ENCODE measurements at regions not wholly inside any gene's neighbourhood (a gene's known extent, or its start where the extent isn't known, plus 50 kb on each side); places are given as distances from the start of the nearest gene placed in this dataset.

DNA sequence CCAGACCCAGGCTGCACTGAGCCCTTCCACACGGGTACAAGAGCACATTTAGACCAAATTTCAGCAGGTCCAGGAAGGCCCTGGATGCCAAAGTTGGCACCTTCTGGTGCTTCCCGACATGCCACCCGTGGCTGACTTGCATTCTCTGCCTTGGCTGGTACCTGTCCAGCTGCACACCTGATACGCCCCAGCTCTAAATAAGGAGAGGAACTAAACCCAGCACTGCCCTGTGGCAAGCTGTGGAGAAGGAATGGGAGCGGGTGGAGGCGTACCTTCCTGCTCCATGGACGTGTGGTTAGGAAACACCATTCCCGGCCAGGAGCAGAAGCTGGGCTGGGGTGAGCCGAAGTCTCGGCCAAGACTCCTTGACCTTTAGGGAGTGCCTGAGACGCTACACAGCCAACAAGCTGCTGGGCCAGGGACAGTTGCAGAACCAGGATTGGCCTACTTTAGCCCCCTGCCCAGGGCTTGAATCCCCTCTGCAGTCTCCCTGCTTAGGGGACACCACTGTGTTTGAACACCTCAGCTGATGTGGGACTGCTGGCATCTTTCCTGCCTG lies 86.5 kb upstream of the TAF1B start:
- H3K9me3 ChIP-seq (ENCODE audit: control insufficient read depth, insufficient read depth, low read depth, low read length): no peaks in the 10 kb centered on the region
- ChIA-PET POLR2A (no interaction called here), CTCF (no interaction called here)
- H3K27ac ChIP-seq (ENCODE audit: low read length): no peak overlapping the region
- ATAC-seq (no peak), DNase-seq (ENCODE audit: low read depth, low spot score) (no peak)
- no TSS peak for BruUV-seq (replicated peaks)
- in situ Hi-C loops (cut with HindIII; ENCODE audit: low pct_unique_long_range_greater_than_20kb, low sequenced_read_pairs) (no loop called here), intact Hi-C loops (cut with micrococcal nuclease; ENCODE audit: unreplicated experiment) (no loop called here)
- no peak overlapping the region for H3K4me3 ChIP-seq (ENCODE audit: low read depth in 2 of 2, low read length in 2 of 2)
- no peaks in the 10 kb centered on the region for H3K36me3 ChIP-seq (ENCODE audit: control insufficient read depth, insufficient read depth, low read length)
- H3K4me1 ChIP-seq (ENCODE audit: control insufficient read depth, insufficient read depth, low read length): peaks cover 14% of the 10 kb centered on the region
- no peaks in the 10 kb centered on the region for H3K27me3 ChIP-seq (ENCODE audit: control insufficient read depth, insufficient read depth, low read length)
- TF ChIP-seq CTCF (IDR thresholded peaks at IDR 0.05) (no peak), SIN3A (IDR thresholded peaks at IDR 0.05; ENCODE audit: borderline replicate concordance, insufficient read depth, low read depth, low read length) (no peak), POLR2AphosphoS5 (IDR thresholded peaks at IDR 0.05; ENCODE audit: low read depth, low read length) (no peak), TCF7L2 (IDR thresholded peaks at IDR 0.05; ENCODE audit: low read depth, low read length) (no peak), REST (IDR thresholded peaks at IDR 0.05; ENCODE audit: insufficient read depth in 1 of 2, low read depth in 2 of 2, low read length in 1 of 2) (no peak)

DNA sequence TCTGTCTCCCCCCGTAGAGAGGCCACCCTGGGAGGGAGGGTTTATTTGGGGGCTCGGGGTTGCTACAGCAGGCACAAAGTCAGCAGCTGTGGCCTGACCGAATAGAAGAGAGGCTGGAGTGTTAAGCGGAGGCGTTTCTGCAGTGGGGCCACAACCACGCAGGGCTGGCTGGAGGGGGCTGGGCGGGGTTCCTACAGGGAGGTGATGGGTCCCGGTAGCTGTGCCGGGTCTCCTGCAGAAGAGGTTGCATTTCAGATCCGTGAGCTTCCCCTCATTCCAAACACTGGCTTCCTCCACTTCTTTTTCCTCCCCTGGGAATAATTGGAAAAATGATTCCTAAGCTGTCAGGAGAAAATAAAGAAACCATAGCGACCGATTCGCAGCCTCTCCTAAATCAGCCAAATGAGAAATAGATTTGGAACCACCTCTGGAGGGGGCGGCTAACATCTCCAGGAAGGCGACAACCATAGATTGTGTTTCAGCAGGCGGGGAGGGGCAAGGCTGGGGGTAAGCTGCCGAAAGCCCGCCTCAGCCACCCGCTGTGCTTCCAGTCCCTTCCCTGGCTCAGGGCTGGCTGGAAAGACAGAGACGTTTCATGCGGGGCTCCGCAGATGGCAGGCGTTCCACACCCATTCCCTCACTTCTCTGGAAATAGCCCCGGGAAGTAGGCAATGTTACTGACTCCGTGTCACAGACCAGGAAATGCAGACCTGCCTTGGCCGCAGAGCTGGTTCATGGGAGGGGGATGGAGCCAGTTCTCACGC lies 85.6 kb upstream of the TAF1B start:
- H3K27ac ChIP-seq (ENCODE audit: low read length): no peak overlapping the region
- CTCF ChIA-PET: interaction anchor here (0.7 kb wide), 1 partner anchor 10 kb away, joined by 3 read pairs; no protein-coding TSS in a partner anchor
- no TSS peak for BruUV-seq (replicated peaks)
- POLR2A ChIA-PET: no interaction called here
- no peak for TF ChIP-seq SIN3A (IDR thresholded peaks at IDR 0.05; ENCODE audit: borderline replicate concordance, insufficient read depth, low read depth, low read length)
- no peak for TF ChIP-seq CTCF (IDR thresholded peaks at IDR 0.05)
- TF ChIP-seq TCF7L2 (IDR thresholded peaks at IDR 0.05; ENCODE audit: low read depth, low read length): no peak
- no peak for TF ChIP-seq POLR2AphosphoS5 (IDR thresholded peaks at IDR 0.05; ENCODE audit: low read depth, low read length)
- TF ChIP-seq REST (IDR thresholded peaks at IDR 0.05; ENCODE audit: insufficient read depth in 1 of 2, low read depth in 2 of 2, low read length in 1 of 2): no peak
- in situ Hi-C loops (cut with HindIII; ENCODE audit: low pct_unique_long_range_greater_than_20kb, low sequenced_read_pairs) (no loop called here), intact Hi-C loops (cut with micrococcal nuclease; ENCODE audit: unreplicated experiment) (no loop called here)
- ATAC-seq (no peak), DNase-seq (ENCODE audit: low read depth, low spot score) (no peak)
- peaks cover 13% of the 10 kb centered on the region for H3K4me1 ChIP-seq (ENCODE audit: control insufficient read depth, insufficient read depth, low read length)
- no peaks in the 10 kb centered on the region for H3K9me3 ChIP-seq (ENCODE audit: control insufficient read depth, insufficient read depth, low read depth, low read length)
- no peak overlapping the region for H3K4me3 ChIP-seq (ENCODE audit: low read depth in 2 of 2, low read length in 2 of 2)
- H3K27me3 ChIP-seq (ENCODE audit: control insufficient read depth, insufficient read depth, low read length): no peaks in the 10 kb centered on the region
- no peaks in the 10 kb centered on the region for H3K36me3 ChIP-seq (ENCODE audit: control insufficient read depth, insufficient read depth, low read length)

Measured in Panc1 (cell line).